ENCODE measurements at regions not wholly inside any gene's neighbourhood (a gene's known extent, or its start where the extent isn't known, plus 50 kb on each side); places are given as distances from the start of the nearest gene placed in this dataset.
"Not testable (repeated sequence)": the region's sequence is repeated elsewhere in the genome, so short reads cannot be mapped to it uniquely, and the experiment has no call there.

DNA sequence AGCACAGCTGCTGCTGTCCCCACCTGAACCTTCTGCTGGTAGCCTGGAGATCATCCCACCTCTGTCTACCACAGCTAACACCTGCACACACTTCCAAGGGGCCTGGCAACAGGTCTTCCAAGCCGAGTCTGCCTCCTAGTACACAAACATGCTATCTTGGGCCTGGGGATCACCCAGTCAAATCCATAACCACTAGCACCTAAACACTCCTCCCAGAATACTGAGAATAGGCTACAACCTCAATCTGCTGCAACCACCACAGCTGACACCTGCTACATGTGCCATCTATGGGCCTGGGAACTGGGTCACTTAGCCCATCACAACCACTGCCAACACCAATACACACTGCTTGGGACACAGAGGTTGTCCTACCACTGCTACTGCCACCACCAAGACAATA, 362.8 kb upstream of the ARPP21 start:
- no peaks in the 10 kb centered on the region for H3K36me3 Mint-ChIP-seq
- H3K4me3 Mint-ChIP-seq = no peak overlapping the region
- no peak overlapping the region for H3K27ac Mint-ChIP-seq
- no peaks in the 10 kb centered on the region for H3K27me3 Mint-ChIP-seq
- no peaks in the 10 kb centered on the region for H3K4me1 Mint-ChIP-seq
- H3K9me3 Mint-ChIP-seq = peaks cover 11% of the 10 kb centered on the region

DNA sequence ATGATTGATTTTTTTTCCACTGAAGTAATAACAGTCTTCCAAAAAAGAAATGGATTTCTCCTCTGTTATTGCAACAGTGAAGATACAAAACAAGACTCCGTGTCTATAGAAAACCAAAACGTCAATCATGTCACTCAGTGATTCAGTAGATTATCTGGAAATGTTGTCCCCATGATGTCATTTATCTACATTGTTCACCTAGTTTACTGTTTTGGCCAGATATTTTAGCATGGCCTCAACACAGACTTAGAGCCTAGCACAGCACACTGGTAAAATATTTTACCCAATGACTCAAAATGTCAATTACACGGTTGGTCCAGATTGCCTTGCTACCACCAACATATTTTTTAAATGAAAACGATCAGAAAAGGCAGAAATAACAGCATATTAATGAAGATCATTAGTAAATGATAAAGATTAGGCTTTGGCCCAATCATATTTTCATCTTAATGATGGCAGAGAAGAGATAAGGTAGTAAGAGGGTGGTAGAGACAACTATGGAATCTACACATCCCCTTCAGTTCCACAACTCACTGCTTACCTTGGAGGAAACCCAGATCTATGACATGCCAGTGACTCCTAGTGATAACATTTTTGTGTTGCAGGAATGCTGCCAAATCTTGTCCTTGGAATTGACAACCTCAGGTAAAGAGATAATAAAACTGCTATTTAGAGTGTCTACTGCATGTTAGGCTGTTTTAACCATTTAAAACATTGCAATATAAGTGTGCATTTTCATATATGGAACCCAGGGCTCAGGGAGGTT, 347.7 kb upstream of the ARPP21 start:
- Mint-ChIP-seq H3K4me1 (no peaks in the 10 kb centered on the region), H3K36me3 (no peaks in the 10 kb centered on the region), H3K9me3 (peaks cover 8% of the 10 kb centered on the region), H3K27me3 (no peaks in the 10 kb centered on the region), H3K4me3 (no peak overlapping the region), H3K27ac (no peak overlapping the region)

GRCh38 chr3:35292568-35292967, 346.8 kb upstream of the ARPP21 start:
- H3K27me3 Mint-ChIP-seq = no peaks in the 10 kb centered on the region
- H3K4me1 Mint-ChIP-seq = no peaks in the 10 kb centered on the region
- H3K27ac Mint-ChIP-seq = no peak overlapping the region
- no peaks in the 10 kb centered on the region for H3K36me3 Mint-ChIP-seq
- no peak overlapping the region for H3K4me3 Mint-ChIP-seq
- H3K9me3 Mint-ChIP-seq = peaks cover 8% of the 10 kb centered on the region

DNA sequence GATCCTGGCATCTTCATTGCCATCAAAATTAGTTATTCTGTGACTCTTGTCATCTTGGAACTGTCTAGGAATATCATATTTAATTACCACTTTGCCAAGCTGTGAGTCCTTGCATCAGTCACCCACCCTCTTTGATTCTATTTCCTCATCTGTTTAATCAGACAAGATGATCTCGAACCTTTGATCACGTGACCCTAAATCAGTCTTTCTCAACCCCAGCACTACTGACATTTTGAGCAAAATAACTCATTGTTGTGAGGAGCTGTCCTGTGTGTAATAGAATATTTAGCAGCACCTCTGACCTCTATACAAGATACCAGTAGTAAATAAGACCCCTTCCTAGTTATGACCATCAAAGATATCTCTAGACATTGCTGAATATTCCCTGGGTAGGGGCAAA, 343.4 kb upstream of the ARPP21 start:
- H3K27ac Mint-ChIP-seq = no peak overlapping the region
- no peaks in the 10 kb centered on the region for H3K27me3 Mint-ChIP-seq
- H3K4me3 Mint-ChIP-seq = no peak overlapping the region
- no peaks in the 10 kb centered on the region for H3K36me3 Mint-ChIP-seq
- peaks cover 4% of the 10 kb centered on the region for H3K9me3 Mint-ChIP-seq
- no peaks in the 10 kb centered on the region for H3K4me1 Mint-ChIP-seq

- H3K4me1 Mint-ChIP-seq = no peaks in the 10 kb centered on the region
- peaks cover 4% of the 10 kb centered on the region for H3K9me3 Mint-ChIP-seq
- no peaks in the 10 kb centered on the region for H3K27me3 Mint-ChIP-seq
- no peaks in the 10 kb centered on the region for H3K36me3 Mint-ChIP-seq
- no peak overlapping the region for H3K4me3 Mint-ChIP-seq
- H3K27ac Mint-ChIP-seq = no peak overlapping the region
Measured at GRCh38 chr3:35296533-35296932, 342.8 kb upstream of the ARPP21 start.

DNA sequence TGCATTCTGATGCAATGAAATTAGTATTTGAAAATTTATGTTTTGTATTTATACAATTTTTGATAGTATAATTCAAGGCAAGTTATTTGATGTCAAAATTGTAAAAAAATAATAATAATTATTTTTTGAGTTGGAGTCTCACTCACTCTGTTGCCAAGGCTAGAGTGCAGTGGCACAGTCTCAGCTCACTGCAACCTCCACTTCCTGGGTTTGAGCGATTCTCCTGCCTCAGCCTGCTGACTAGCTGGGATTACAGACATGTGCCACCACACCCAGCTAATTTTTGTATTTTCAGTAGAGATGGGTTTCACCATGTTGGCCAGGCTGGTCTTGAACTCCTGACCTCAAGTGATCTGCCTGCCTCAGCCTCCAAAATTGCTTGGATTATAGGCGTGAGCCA, 342.4 kb upstream of the ARPP21 start:
- not testable (repeated sequence) for H3K9me3 Mint-ChIP-seq, H3K27me3 Mint-ChIP-seq

DNA sequence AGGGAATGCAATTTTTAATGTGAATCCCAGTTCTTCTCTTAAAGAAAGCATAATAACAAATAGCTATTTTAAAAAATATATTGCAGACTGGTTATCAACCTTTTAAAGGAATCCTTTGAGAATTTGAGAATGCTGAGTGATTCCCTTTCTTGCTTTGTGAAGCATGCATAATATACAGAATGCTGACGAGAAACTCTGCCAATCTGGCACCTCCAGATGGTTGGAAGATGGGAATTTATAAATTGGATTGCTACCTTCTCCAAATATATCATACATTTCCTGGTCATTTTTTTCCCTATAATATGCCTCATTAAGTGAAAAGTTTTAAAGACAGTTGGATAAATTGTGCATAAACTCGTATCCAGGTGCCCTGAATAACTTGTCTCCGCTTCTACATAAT, 333.9 kb upstream of the ARPP21 start:
- Mint-ChIP-seq H3K27ac (no peak overlapping the region), H3K4me1 (no peaks in the 10 kb centered on the region), H3K27me3 (no peaks in the 10 kb centered on the region), H3K4me3 (no peak overlapping the region), H3K9me3 (no peaks in the 10 kb centered on the region), H3K36me3 (no peaks in the 10 kb centered on the region)

More for the DNA sequence above, 342.4 kb upstream of the ARPP21 start:
- not testable (repeated sequence) for H3K27ac Mint-ChIP-seq, H3K36me3 Mint-ChIP-seq, H3K4me1 Mint-ChIP-seq, H3K4me3 Mint-ChIP-seq

DNA sequence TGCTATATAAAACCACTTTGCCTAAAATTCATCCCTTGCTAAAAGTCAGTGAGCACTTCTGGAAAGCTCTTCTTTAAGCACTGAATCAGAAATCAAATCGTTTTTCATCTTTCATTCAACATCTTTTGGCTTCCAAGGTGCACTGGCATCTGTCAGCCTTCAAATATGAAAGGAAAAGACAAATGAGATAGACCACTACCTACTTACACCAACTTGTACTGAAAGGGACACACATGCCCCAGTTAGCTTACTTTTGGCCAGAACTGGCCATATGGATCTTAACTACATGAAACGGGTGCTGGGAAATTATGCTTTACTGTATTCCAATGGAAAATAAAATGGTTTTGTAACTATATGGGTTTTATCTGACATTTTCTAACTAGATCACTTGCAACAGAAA, 332.0 kb upstream of the ARPP21 start:
- Mint-ChIP-seq H3K4me3 (no peak overlapping the region), H3K9me3 (peaks cover 3% of the 10 kb centered on the region), H3K27ac (no peak overlapping the region), H3K27me3 (no peaks in the 10 kb centered on the region), H3K36me3 (no peaks in the 10 kb centered on the region), H3K4me1 (no peaks in the 10 kb centered on the region)

DNA sequence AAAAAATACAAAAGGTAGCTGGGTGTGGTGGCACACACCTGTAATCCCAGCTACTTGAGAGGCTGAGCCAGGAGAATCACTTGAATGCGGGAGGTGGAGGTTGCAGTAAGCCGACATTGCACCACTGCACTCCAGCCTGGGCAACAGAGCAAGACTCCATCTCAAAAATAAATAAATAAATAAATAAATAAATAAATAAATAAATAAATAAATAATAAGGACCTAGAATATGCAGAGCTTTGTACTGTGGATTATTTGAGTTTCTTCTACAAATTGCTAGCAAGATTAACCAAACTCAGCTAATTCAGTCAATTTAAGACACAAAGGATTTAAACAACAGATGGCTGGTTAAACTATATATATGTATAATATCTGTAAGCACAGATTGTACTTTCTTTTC, 322.5 kb upstream of the ARPP21 start:
- H3K9me3 Mint-ChIP-seq, H3K27ac Mint-ChIP-seq, H3K36me3 Mint-ChIP-seq, H3K4me3 Mint-ChIP-seq, H3K27me3 Mint-ChIP-seq, H3K4me1 Mint-ChIP-seq: not testable (repeated sequence)

- Mint-ChIP-seq H3K36me3 (no peaks in the 10 kb centered on the region), H3K4me3 (no peak overlapping the region), H3K27ac (no peak overlapping the region), H3K9me3 (no peaks in the 10 kb centered on the region), H3K4me1 (no peaks in the 10 kb centered on the region), H3K27me3 (no peaks in the 10 kb centered on the region)
Measured at GRCh38 chr3:35320646-35321407, 318.5 kb upstream of the ARPP21 start.

DNA sequence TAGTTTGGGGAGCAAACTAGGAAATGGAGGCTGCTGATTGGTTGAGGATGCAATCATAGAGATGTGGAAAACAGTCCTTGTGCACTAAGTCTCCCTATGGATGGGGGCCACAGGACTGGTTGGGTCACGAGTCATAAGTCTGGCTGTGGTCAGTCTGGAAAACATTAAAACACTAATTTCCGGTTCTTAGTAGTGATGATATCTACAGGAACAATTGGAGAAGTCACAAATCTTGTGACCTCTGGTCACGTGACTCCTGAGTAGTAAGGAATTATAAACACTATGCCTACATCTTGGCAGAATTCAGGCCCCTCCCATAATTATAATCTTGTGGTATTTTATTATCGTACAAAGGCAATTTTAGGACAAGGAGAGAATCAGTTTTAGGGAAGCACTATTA, 317.3 kb upstream of the ARPP21 start:
- Mint-ChIP-seq H3K4me1 (no peaks in the 10 kb centered on the region), H3K27me3 (no peaks in the 10 kb centered on the region), H3K36me3 (no peaks in the 10 kb centered on the region), H3K9me3 (no peaks in the 10 kb centered on the region), H3K27ac (no peak overlapping the region), H3K4me3 (no peak overlapping the region)

- no peaks in the 10 kb centered on the region for H3K36me3 Mint-ChIP-seq
- no peaks in the 10 kb centered on the region for H3K27me3 Mint-ChIP-seq
- no peak overlapping the region for H3K27ac Mint-ChIP-seq
- H3K4me1 Mint-ChIP-seq = no peaks in the 10 kb centered on the region
- no peaks in the 10 kb centered on the region for H3K9me3 Mint-ChIP-seq
- H3K4me3 Mint-ChIP-seq = no peak overlapping the region
Measured at GRCh38 chr3:35335703-35336102, 303.6 kb upstream of the ARPP21 start.

DNA sequence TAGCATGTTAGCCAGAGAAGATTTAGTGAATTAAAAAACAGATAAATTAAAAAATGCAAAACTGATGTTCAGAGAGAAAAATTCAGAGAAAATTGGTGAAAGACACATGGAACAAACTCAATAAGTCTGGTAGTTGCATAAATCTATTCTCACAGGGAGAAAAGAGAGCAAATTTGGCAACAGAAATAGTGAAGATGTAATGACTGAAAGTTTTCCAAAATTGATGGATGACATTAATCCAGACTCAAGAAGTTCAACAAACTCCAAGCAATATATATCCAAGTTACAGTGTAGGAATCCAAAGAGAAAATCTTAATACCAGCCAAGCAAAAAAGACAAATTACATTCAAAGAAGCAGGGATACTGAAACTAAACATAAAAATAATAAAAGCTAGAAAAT, 302.7 kb upstream of the ARPP21 start:
- H3K4me1 Mint-ChIP-seq = no peaks in the 10 kb centered on the region
- no peaks in the 10 kb centered on the region for H3K27me3 Mint-ChIP-seq
- peaks cover 5% of the 10 kb centered on the region for H3K9me3 Mint-ChIP-seq
- no peak overlapping the region for H3K4me3 Mint-ChIP-seq
- H3K36me3 Mint-ChIP-seq = no peaks in the 10 kb centered on the region
- no peak overlapping the region for H3K27ac Mint-ChIP-seq

DNA sequence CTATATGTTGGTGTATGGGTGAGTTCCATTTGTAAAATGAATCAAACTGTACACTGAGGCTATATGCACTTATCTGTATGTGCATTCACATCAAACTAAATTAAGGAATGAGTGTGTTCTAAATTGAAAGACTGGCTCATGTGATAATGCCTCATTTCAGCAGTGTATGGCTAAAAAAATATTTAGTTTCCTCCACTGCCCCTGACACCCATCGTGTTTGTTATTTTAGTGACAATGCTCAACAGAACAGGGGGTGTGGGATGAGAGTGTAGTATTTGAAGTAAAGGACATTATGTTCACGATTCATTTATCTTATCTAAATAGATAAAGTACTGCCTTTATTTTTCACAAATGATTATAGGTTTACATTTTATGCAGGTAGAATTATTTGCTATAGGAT, 301.1 kb upstream of the ARPP21 start:
- H3K9me3 Mint-ChIP-seq = peaks cover 5% of the 10 kb centered on the region
- no peak overlapping the region for H3K4me3 Mint-ChIP-seq

GRCh38 chr3:35380196-35380595, 259.1 kb upstream of the ARPP21 start:
- Mint-ChIP-seq H3K4me3 (no peak overlapping the region), H3K36me3 (no peaks in the 10 kb centered on the region), H3K27ac (no peak overlapping the region), H3K9me3 (peaks cover 14% of the 10 kb centered on the region), H3K4me1 (no peaks in the 10 kb centered on the region), H3K27me3 (no peaks in the 10 kb centered on the region)

More for the DNA sequence above, 301.1 kb upstream of the ARPP21 start:
- Mint-ChIP-seq H3K4me1 (no peaks in the 10 kb centered on the region), H3K36me3 (no peaks in the 10 kb centered on the region), H3K27me3 (no peaks in the 10 kb centered on the region), H3K27ac (no peak overlapping the region)

DNA sequence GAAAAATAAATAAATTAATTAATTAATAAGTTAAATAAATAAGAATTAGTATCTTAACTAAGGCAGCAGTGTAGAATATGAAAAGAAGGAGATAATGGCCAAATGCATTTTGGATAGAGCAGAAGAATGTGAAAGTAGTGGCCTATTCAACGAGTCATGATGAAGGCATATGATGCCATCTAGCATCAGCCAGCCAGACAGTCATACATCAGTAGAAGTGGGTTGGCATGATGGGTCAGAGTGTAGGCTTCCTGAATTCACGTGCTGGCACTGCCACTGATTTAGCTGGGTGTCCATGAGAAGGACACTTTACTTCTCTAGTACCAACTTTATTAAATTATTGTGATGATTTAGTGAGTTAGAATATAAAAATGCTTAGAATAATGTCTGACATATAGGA, 256.1 kb upstream of the ARPP21 start:
- H3K27me3 Mint-ChIP-seq = no peaks in the 10 kb centered on the region
- no peaks in the 10 kb centered on the region for H3K4me1 Mint-ChIP-seq
- no peak overlapping the region for H3K4me3 Mint-ChIP-seq
- H3K36me3 Mint-ChIP-seq = no peaks in the 10 kb centered on the region
- H3K27ac Mint-ChIP-seq = no peak overlapping the region
- H3K9me3 Mint-ChIP-seq = peaks cover 22% of the 10 kb centered on the region

Data from activated naive CD4-positive, alpha-beta T cell treated with anti-CD3 and anti-CD28 coated beads, Interleukin-2, amount 50 U/mL, for 24 hours (primary cell).